DND-41 (cell line): ENCODE measurements at regions not wholly inside any gene's neighbourhood (a gene's known extent, or its start where the extent isn't known, plus 50 kb on each side); places are given as distances from the start of the nearest gene placed in this dataset.

Experiments
- CTCF ChIP-seq: IDR thresholded peaks from 2 replicates; pipeline ENCODE4 v1.5.1; 2012; ENCODE audit warnings: borderline replicate concordance, low read length, moderate library complexity, mild to moderate bottlenecking; ENCODE audit not compliant: poor library complexity, severe bottlenecking; ENCODE audit errors: extremely low read depth
- EZH2 ChIP-seq: IDR thresholded peaks from 3 replicates; pipeline ENCODE4 v1.6.1; 2012; ENCODE audit warnings: borderline replicate concordance, low read depth, mild to moderate bottlenecking, moderate library complexity, low read length, inconsistent platforms; ENCODE audit not compliant: severe bottlenecking

GRCh38 chr4:31065086-31065485, 344.9 kb downstream of the PCDH7 start:
- no peak for TF ChIP-seq CTCF
- TF ChIP-seq EZH2, result no peak
